Hindlimb muscle (tissue), 1 donor: ENCODE measurements at regions not wholly inside any gene's neighbourhood (a gene's known extent, or its start where the extent isn't known, plus 50 kb on each side); places are given as distances from the start of the nearest gene placed in this dataset.

ENCODE experiments used
- DNase-seq: peaks from one replicate; pipeline ENCODE4 v3.0.0-alpha.2; 2013

- DNase-seq = no peak
Observed at GRCh38 chr11:112590764-112591163, 330.1 kb upstream of the PLET1 start.

GRCh38 chr11:112593440-112593839, 332.8 kb upstream of the PLET1 start:
- DNase-seq = no peak

DNA sequence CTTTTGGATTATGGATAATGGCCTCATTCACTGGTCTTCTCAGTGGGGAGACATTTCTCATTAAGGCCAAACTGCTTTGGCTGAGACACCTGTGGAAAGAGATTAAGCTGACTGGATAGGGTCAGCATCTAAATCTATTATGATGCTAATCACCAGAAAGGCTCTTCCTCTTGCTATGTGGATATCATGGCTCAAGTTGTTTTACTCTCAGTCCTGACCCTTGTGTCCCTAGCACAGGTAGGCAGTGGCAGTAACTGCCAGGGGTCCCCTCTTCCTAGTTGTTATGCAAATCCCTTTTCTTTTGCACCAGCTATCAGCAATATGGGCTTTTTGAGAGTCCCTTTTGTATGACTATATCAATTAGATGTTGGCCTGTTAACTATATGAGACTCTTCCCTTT, 335.7 kb upstream of the PLET1 start:
- DNase-seq = no peak

DNA sequence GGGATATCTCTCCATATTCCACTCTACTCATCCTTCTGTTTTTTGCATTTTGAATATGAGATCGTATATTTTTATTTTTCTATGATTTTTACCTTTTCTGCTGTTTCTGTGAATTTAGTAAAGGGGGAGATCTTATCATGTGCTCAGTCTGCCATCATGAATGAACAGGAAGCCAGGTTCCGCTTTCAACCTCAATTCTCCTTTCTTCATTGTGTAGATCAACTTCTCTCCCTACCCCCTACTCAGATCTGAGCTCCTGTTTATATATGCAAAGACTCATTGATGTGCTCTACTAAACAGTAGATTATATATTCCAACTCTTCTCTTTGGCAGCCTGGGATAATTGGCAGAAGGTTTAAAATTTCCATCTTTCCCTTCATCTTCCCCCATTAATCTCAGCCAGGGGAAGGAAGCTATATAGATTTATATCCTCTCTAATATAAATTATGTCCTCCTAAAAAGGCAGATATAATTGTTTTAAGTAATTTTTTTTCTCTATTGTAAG, 336.7 kb upstream of the PLET1 start:
- DNase-seq = no peak

DNA sequence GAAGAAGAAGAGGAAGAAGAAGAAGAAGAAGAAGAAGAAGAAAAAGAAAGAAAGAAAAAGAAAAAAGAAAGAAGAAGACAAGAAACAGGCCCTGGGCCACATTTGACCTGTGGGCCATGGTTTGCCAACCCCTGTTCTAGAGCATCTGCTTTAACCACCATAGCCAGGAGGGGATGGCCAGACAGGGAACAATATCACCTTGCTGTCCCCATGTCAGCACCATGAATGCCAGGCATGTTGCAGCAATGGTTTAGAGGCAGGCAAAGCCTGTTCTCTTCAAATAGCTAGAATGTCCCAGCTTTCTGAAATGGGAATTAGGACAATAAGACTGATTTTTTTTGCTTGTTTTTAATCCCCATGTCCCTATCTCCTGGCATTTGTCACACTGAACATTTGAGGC, 338.6 kb upstream of the PLET1 start:
- no peak for DNase-seq

DNA sequence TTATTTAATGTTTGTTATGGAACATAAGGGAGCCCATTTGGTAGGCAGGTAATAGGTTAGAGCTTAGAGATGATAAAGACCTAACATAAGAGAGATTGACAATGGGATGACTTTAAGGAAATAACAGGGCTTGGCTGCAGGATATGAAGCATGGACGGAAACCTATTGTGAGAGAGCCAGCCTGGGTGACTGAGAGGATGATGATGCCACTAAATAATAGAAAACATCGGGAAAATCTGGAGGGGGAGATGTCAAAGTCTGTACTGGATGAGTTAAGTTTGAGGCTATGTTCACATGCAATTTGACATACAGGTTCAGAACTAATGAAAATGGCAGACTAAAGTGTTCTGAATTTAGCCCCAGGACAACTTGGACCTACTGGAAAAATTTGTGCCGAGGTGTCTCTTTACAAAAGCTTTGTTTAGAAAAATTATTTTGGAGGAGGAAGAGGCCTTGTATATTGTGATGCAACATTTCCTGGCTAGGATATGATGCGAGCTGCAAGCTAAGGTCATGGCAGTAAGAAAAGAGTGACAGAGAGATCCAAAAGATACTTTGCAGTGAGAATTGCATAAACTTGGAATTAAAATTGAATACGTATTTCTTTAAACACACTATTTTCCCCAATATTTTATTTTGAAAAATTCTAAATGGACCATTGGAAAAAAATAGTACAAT, 339.3 kb upstream of the PLET1 start:
- DNase-seq = no peak

DNA sequence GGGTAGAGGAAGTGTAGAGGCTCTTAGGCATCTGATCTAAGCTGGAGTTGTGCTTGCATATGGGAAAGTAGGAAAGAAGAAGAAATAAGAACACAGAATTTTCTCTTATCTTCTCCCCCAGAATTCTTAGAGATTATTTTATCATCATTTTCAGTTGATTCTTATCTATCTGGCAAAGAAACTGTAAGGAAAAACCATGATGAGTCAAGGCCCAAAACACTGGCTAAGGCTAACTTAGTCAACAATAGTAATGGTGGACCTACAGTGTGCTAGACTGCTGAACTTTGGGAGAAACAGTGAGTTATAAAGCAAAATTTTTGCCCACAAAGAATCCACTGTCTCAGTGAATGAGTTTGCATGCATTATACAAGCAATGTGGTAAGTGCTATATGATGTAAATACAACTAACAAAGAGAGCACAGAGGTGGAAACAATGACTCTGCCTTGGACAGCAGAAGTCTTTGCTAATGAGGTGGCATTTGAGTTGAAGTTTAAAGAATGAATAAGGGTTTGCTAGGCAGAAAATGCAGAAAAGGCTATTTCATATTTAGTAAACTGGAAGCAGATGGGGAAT, 344.5 kb upstream of the PLET1 start:
- DNase-seq = no peak

DNA sequence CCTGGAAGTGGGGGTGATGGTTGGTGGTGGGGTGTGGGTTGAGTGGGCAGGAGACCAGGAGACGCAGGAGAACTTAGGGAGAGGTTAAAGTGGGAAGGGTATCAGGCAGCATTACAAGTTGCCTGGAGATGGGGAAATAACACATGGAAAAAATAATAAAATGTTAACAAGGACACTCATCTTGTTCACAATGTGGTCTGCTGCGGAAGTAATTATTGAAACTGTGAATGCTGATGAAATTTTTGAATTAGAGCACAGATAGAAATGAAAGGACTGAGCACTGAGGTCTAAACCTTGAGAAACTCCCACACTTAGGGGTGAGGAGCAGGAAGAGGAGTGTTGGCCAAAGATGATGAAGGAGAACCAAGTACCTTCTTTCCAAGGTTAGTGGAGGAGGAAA, 346.0 kb upstream of the PLET1 start:
- DNase-seq = no peak

DNA sequence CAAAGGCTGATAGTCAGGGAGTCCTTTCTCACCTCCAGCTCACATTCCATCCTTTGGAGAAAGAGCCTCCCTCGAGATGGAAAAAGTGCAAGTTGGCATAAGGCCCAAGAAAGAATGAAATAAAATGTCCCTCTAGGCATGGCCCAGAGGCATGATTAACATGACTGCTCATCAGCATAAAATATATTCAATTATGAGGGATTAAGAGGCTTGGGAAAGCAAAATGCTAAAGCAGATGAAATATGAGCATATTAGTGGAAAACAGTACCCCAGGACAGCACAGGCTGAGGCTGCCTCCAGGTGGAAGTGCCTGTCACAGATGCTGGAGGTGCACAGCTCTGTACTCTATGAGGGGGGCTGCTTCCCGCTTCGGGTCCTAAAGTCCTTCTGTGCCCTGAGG, 347.8 kb upstream of the PLET1 start:
- DNase-seq = no peak

DNA sequence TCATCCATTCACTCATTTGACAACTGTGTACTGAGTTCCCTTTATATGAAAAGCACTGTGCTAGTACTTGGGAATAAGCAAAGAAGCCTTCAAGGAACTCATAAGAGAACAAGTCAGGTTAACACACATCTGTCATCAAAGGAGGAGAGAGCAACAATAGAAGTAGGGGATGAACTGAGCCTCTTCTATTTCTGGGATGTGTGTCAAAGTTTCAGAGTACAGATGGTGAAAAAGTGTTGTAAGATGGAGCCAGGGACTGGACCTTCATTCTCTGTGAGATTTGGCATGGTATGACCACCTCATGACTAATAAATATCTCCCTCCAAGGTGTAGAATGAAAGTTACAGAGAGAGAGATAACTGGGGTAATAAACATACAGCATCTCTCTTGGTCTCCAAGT, 349.8 kb upstream of the PLET1 start:
- no peak for DNase-seq

- no peak for DNase-seq
Observed at GRCh38 chr11:112610996-112611750, 350.0 kb upstream of the NCAM1 start.

- DNase-seq = no peak
Observed at GRCh38 chr11:112611771-112612170, 349.4 kb upstream of the NCAM1 start.

GRCh38 chr11:112612250-112612849, 348.9 kb upstream of the NCAM1 start:
- DNase-seq = no peak

DNA sequence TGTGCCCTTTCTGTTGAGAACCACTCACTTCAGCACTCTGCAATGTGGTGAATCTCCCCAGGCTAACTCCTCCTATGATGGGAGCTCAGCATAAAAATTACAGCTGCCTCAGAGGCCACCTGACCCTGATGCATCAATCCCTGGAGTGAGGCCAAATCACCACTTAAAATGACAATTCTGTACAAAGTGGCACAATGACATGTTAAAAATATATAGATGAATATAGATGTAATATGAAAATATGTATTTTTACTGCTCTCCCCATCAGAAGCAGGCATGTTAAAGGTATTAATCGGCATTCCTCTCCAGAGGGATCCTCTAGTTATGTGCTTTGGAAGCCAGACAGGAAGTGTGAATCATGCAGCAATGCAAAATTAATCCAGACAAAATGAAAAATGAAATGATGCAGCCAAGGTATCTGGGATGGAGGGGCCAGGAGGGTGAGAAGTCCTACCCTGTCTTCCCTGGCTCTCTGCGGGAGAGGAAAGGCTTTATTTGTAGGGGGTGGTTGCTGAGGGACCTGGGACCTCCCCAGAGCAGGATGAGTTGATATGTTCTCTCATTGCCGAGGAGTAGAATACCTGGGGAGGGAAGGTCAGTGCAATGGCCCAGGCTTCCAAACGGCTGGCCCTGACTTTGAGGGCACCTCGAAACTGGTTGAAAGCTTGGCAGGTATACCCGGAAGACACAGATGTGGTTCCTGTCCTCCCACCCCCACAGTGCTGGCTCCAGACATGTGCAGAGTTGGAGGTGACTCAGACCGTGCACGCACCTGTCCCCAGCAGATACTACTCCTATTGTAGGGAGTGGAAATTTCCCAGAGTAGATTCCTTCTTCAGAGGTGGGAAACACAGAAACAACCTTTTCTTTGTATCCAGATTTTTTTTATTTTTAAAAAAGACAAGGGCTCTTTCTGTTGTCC, 347.9 kb upstream of the NCAM1 start:
- DNase-seq = peak; percentile 65

DNA sequence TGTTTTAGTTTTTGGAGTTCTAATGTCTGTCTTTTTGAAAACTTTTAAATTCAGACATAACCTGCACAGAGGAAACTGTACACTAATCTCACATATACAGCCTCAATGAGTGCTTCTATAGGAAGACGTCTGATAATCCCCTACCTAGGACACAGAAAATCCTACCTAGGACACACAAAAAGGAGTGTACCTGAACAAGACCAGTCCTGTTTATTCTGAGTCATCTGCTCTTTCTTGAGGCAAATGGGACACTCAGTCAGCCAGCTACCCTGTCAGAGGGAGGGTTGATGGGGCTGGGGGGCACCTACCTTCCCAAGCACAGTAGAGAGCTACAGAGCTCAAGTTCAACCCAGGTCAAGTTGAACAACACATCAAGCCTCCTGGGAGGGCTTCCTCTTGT, 346.6 kb upstream of the NCAM1 start:
- DNase-seq = no peak

DNA sequence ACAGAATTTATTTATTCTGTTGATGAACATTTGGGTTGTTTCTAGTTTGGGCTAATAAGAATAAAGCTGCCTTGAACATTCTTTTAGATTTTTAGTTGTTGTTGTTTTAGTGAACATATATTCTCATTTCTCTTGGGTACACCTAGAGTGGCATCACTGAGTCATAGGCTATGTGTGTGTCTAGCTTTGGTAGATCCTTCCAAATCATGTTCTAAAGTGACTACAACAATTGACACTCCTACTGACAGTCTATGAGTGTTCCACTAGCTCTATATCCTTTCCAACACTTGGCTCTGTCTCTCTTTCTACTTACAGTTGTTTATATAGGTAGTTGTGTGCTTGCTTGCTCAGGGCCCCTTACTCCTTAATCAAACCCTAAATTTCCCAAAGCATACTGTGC, 346.0 kb upstream of the NCAM1 start:
- no peak for DNase-seq

GRCh38 chr11:112615891-112616290, 345.3 kb upstream of the NCAM1 start:
- DNase-seq = no peak

DNA sequence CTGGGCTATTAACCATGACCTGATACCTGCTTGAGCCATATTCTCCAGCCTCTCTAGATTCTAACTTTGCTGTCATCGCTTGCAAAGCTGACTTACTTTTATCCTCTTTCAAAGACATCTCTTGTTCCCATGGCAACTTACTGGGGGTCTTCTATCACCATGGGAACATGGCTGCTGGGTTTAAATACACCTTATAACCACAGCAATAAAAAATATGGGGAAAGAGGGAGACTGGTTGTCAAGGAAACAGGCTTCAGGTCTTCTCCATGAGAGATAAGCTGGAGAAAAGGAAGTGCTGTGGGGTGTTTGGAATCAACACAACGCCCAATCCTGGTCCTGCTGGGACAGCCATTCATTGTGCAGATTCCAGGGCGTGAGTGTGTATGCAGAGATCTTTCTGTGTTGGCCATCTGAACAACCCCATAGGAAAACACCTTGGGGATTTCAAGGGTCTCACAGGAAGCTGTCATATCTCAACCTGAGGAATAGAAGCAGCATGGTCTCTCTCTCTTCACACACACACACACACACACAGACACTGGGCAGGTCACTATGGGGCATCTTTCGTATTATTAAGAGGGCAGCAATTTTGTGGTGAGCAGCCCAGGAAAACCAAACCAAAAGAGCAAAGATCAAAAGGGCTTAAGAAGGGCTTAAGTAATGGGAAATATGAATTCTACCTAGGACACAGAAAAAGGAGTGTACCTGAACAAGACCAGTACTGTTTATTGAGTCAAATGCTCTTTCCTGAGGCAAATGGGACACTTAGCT, 344.7 kb upstream of the NCAM1 start:
- no peak for DNase-seq

- no peak for DNase-seq
Observed at GRCh38 chr11:112617098-112617425, 344.2 kb upstream of the NCAM1 start.

GRCh38 chr11:112617977-112618826, 343.0 kb upstream of the NCAM1 start:
- DNase-seq = no peak

GRCh38 chr11:112619106-112619505, 342.1 kb upstream of the NCAM1 start:
- no peak for DNase-seq
